K562 (cell line): ENCODE measurements at regions not wholly inside any gene's neighbourhood (a gene's known extent, or its start where the extent isn't known, plus 50 kb on each side); places are given as distances from the start of the nearest gene placed in this dataset.

Experiments used
- FOS ChIP-seq: IDR thresholded peaks from 3 replicates; pipeline ENCODE4 v1.6.1; 2011; ENCODE audit not compliant: insufficient read length; ENCODE audit errors: extremely low read depth
- GATAD2B ChIP-seq: fragments of 450-650 bp; IDR thresholded peaks from 2 replicates; pipeline ENCODE4 v1.6.1; 2017; ENCODE audit warnings: mild to moderate bottlenecking, borderline replicate concordance
- POLR2A ChIP-seq: fragments of 450-650 bp; conservative IDR thresholded peaks from 2 replicates; pipeline ENCODE4 v1.6.1; 2016
- PRDM10 ChIP-seq: fragments of 450-650 bp; IDR thresholded peaks from 2 replicates; pipeline ENCODE4 v1.6.1; 2018; ENCODE audit not compliant: partially characterized antibody
- SMARCA4 ChIP-seq: fragments of 450-650 bp; IDR thresholded peaks from 2 replicates; pipeline ENCODE4 v1.6.1; 2016
- USF1 ChIP-seq: sonication (generic); formaldehyde crosslinking; IDR thresholded peaks from 2 replicates; pipeline ENCODE4 v1.9.0; 2022; ENCODE audit warnings: mild to moderate bottlenecking, missing genetic modification reagents
- ZNF24 ChIP-seq: fragments of 450-650 bp; IDR thresholded peaks from 2 replicates; pipeline ENCODE4 v1.6.1; 2016
- TF ChIP-seq, protein P1 (sequence below): fragments of 450-650 bp; IDR thresholded peaks from 2 replicates; pipeline ENCODE4 v1.6.1; 2017; ENCODE audit warnings: mild to moderate bottlenecking, moderate library complexity
- TF ChIP-seq, protein P2 (sequence below): fragments of 250-450 bp; sonication (Bioruptor Pico); IDR thresholded peaks from 2 replicates; pipeline ENCODE4 v1.8.0; 2022; ENCODE audit warnings: moderate library complexity, mild to moderate bottlenecking, inconsistent platforms

DNA sequence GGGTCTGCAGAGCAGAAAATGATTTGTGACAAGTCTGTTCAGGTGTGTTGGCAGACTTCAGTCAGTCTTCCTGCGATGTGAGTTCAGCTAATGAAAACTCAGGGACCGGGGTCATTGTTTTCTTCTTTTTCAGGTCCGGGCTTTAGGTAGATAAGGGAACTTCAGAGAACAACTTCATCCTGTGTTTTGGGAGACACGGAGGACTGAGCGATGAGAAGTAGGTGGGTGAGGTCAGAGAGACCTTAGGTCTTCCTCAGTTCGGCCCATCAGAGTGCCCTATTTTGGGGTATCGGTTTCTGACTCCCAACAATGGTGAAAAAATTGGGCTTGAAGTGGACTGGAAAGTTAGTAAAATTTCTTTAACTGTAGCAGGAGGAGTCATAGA is 88.9 kb upstream of the ATF7IP2 start:
- TF ChIP-seq, protein P1, sequence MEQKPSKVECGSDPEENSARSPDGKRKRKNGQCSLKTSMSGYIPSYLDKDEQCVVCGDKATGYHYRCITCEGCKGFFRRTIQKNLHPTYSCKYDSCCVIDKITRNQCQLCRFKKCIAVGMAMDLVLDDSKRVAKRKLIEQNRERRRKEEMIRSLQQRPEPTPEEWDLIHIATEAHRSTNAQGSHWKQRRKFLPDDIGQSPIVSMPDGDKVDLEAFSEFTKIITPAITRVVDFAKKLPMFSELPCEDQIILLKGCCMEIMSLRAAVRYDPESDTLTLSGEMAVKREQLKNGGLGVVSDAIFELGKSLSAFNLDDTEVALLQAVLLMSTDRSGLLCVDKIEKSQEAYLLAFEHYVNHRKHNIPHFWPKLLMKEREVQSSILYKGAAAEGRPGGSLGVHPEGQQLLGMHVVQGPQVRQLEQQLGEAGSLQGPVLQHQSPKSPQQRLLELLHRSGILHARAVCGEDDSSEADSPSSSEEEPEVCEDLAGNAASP: no peak
- TF ChIP-seq GATAD2B: no peak
- TF ChIP-seq USF1: no peak
- TF ChIP-seq, protein P2, sequence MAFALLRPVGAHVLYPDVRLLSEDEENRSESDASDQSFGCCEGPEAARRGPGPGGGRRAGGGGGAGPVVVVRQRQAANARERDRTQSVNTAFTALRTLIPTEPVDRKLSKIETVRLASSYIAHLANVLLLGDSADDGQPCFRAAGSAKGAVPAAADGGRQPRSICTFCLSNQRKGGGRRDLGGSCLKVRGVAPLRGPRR (CRISPR knock-in tag): no peak
- TF ChIP-seq ZNF24: no peak
- no peak for TF ChIP-seq SMARCA4
- no peak for TF ChIP-seq POLR2A
- no peak for TF ChIP-seq FOS
- no peak for TF ChIP-seq PRDM10
